HG03520 (cell line): ENCODE measurements at regions not wholly inside any gene's neighbourhood (a gene's known extent, or its start where the extent isn't known, plus 50 kb on each side); places are given as distances from the start of the nearest gene placed in this dataset.
"Not testable (repeated sequence)": the region's sequence is repeated elsewhere in the genome, so short reads cannot be mapped to it uniquely, and the experiment has no call there.

Experiments used
- ATAC-seq: cut with Tn5 transposase; IDR thresholded peaks from one replicate; pipeline ENCODE4 v1.9.1; 2021; ENCODE audit warnings: mild to moderate bottlenecking, moderate library complexity; ENCODE audit not compliant: unreplicated experiment

GRCh38 chr1:163571950-163572349 lies 250.2 kb downstream of the NUF2 start:
- no peak for ATAC-seq

GRCh38 chr1:163574119-163574518 lies 252.4 kb downstream of the NUF2 start:
- no peak for ATAC-seq

GRCh38 chr1:163580926-163581325 lies 259.2 kb downstream of the NUF2 start:
- ATAC-seq = no peak

- no peak for ATAC-seq
These were observed 262.0 kb downstream of the NUF2 start for GRCh38 chr1:163583661-163584181.

- no peak for ATAC-seq
These were observed 264.0 kb downstream of the NUF2 start for GRCh38 chr1:163585796-163586195.

- ATAC-seq = no peak
These were observed 267.0 kb downstream of the NUF2 start for GRCh38 chr1:163588796-163589195.

- no peak for ATAC-seq
These were observed 268.0 kb downstream of the NUF2 start for GRCh38 chr1:163589735-163590134.

GRCh38 chr1:163591131-163591530 lies 269.4 kb downstream of the NUF2 start:
- not testable (repeated sequence) for ATAC-seq

GRCh38 chr1:163592623-163593022 lies 270.9 kb downstream of the NUF2 start:
- ATAC-seq = not testable (repeated sequence)

GRCh38 chr1:163596106-163596505 lies 274.4 kb downstream of the NUF2 start:
- ATAC-seq = not testable (repeated sequence)

- ATAC-seq = no peak
These were observed 274.9 kb downstream of the NUF2 start for GRCh38 chr1:163596541-163597258.

- no peak for ATAC-seq
These were observed 282.6 kb downstream of the NUF2 start for GRCh38 chr1:163604321-163604720.

GRCh38 chr1:163604896-163605295 lies 283.1 kb downstream of the NUF2 start:
- no peak for ATAC-seq

GRCh38 chr1:163608979-163609378 lies 287.2 kb downstream of the NUF2 start:
- no peak for ATAC-seq

GRCh38 chr1:163609858-163610257 lies 288.1 kb downstream of the NUF2 start:
- no peak for ATAC-seq

GRCh38 chr1:163610486-163610885 lies 288.7 kb downstream of the NUF2 start:
- ATAC-seq = no peak

GRCh38 chr1:163614361-163614760 lies 292.6 kb downstream of the NUF2 start:
- no peak for ATAC-seq

GRCh38 chr1:163628034-163628773 lies 306.4 kb downstream of the NUF2 start:
- ATAC-seq = no peak

GRCh38 chr1:163632269-163632668 lies 310.5 kb downstream of the NUF2 start:
- ATAC-seq = no peak

- no peak for ATAC-seq
These were observed 311.6 kb downstream of the NUF2 start for GRCh38 chr1:163633366-163633765.

GRCh38 chr1:163645676-163646075 lies 323.9 kb downstream of the NUF2 start:
- not testable (repeated sequence) for ATAC-seq

- no peak for ATAC-seq
These were observed 328.9 kb downstream of the NUF2 start for GRCh38 chr1:163650624-163651023.
